PC-9 (cell line): ENCODE measurements at regions not wholly inside any gene's neighbourhood (a gene's known extent, or its start where the extent isn't known, plus 50 kb on each side); places are given as distances from the start of the nearest gene placed in this dataset.

Experiments used
- EZH2 ChIP-seq: fragments of 200-600 bp; sonication (generic); IDR thresholded peaks from 2 replicates; pipeline ENCODE4 v1.8.0; 2017; ENCODE audit warnings: antibody characterized with exemption, low read depth
- TF ChIP-seq, protein P1 (sequence below): fragments of 200-600 bp; sonication (generic); conservative IDR thresholded peaks from 2 replicates; pipeline ENCODE4 v1.6.1; 2017; ENCODE audit warnings: mixed run types, antibody characterized with exemption, mild to moderate bottlenecking, moderate library complexity

DNA sequence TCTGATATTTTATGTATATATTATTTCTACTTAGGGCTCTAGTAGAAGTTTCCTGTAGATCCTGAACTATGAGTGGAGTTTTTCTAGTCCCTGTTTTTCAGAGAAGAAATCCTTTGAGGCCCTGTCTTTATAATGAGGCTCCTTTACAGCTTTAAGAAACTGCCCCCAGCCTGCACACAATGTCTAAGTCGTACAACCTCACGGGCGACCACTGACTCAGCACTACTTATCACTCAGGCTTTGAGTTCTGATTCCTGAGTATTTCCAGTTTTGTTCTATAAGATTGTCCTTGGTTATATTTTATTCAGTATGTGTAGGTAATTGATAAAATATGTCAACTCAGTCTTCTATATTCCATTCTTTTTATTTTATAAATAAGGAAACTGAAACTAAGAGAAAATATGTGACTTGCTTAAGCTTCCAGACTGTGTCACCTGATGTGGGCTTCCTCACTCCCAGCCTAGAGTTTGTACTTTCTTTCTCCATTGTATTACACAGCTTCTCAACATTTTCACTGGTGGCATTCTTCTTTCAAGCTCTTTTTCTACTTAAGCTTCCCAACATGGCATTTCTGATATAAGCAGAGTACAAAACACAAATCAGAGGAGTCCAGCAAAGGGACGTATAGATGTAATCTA lies 167.0 kb downstream of the TBX18 start:
- TF ChIP-seq, protein P1, sequence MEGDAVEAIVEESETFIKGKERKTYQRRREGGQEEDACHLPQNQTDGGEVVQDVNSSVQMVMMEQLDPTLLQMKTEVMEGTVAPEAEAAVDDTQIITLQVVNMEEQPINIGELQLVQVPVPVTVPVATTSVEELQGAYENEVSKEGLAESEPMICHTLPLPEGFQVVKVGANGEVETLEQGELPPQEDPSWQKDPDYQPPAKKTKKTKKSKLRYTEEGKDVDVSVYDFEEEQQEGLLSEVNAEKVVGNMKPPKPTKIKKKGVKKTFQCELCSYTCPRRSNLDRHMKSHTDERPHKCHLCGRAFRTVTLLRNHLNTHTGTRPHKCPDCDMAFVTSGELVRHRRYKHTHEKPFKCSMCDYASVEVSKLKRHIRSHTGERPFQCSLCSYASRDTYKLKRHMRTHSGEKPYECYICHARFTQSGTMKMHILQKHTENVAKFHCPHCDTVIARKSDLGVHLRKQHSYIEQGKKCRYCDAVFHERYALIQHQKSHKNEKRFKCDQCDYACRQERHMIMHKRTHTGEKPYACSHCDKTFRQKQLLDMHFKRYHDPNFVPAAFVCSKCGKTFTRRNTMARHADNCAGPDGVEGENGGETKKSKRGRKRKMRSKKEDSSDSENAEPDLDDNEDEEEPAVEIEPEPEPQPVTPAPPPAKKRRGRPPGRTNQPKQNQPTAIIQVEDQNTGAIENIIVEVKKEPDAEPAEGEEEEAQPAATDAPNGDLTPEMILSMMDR, result no peak
- TF ChIP-seq EZH2, result no peak
